ENCODE measurements at regions not wholly inside any gene's neighbourhood (a gene's known extent, or its start where the extent isn't known, plus 50 kb on each side); places are given as distances from the start of the nearest gene placed in this dataset.
A peak's percentile ranks its signal among the peaks of the same experiment; 100 is the strongest.

DNA sequence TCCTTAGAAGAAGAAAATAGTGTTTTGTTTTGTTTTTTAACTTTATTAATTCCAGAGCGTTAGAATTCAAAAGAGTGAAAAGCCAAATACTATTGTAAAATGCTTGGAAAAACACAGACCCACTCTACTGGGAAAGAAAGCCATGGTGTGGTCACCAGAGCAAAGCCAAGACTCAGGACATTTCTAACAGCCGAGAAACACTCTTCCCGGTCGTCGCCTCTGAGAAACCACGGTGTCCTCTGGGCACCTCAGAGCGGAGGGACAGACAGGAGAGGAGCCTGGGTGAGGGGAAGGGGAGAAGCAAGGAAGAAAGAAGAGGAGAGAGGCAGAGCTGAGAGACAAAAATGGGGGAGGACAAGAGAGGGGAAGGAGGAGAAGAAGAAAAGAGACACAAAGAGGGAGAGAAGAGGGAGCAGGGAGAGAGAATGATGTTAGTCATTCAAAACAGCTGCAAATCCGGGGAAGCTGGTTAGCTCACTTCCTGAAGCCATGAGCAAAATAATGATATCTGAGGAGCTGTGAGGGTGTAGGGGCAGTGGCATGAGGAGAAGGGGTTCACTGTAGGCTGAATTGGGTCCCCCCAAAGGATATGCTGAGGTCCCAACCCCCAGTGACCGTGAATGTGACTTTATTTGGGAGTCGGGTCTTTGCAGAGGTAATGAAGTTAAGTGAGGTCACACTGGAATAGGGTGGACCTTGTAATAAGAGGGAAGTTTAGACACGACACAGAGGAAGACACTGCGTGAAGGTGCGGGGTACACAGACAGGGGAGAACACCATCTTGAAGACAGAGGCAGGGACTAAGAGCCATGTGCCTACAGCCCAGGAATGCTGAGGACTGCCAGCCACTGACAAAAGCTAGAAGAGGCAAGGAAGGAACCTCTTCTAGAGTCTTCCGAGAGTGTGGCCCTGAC, 58.2 kb upstream of the DMRTB1 start:
- FAIRE-seq (no peak), DNase-seq (peak in 1 of 5 donors; percentile 20)
- Histone ChIP-seq H3K4me1 (ENCODE audit: control insufficient read depth in 2 of 3, insufficient read depth in 2 of 3, low read depth in 1 of 3, low read length in 3 of 3) (no peaks in the 10 kb centered on the region), H3K4me3 (ENCODE audit: low read length in 3 of 3) (no peak overlapping the region), H3K36me3 (ENCODE audit: control insufficient read depth in 2 of 3, insufficient read depth in 3 of 3, low read length in 3 of 3) (no peaks in the 10 kb centered on the region), H3K9me3 (ENCODE audit: control insufficient read depth in 2 of 3, insufficient read depth in 1 of 3, low read length in 3 of 3) (no peaks in the 10 kb centered on the region), H3K27me3 (ENCODE audit: control insufficient read depth, insufficient read depth, low read length) (no peaks in the 10 kb centered on the region), H3K9ac (ENCODE audit: low read length in 3 of 3) (no peak overlapping the region), H3K27ac (ENCODE audit: low read depth in 2 of 2, low read length in 2 of 2) (no peak overlapping the region)
- TF ChIP-seq, protein P1, sequence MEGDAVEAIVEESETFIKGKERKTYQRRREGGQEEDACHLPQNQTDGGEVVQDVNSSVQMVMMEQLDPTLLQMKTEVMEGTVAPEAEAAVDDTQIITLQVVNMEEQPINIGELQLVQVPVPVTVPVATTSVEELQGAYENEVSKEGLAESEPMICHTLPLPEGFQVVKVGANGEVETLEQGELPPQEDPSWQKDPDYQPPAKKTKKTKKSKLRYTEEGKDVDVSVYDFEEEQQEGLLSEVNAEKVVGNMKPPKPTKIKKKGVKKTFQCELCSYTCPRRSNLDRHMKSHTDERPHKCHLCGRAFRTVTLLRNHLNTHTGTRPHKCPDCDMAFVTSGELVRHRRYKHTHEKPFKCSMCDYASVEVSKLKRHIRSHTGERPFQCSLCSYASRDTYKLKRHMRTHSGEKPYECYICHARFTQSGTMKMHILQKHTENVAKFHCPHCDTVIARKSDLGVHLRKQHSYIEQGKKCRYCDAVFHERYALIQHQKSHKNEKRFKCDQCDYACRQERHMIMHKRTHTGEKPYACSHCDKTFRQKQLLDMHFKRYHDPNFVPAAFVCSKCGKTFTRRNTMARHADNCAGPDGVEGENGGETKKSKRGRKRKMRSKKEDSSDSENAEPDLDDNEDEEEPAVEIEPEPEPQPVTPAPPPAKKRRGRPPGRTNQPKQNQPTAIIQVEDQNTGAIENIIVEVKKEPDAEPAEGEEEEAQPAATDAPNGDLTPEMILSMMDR (IDR thresholded peaks at IDR 0.05; ENCODE audit: borderline replicate concordance, extremely low read depth, insufficient read depth): no peak
- intact Hi-C loops (cut with DNase I): no loop called here

DNA sequence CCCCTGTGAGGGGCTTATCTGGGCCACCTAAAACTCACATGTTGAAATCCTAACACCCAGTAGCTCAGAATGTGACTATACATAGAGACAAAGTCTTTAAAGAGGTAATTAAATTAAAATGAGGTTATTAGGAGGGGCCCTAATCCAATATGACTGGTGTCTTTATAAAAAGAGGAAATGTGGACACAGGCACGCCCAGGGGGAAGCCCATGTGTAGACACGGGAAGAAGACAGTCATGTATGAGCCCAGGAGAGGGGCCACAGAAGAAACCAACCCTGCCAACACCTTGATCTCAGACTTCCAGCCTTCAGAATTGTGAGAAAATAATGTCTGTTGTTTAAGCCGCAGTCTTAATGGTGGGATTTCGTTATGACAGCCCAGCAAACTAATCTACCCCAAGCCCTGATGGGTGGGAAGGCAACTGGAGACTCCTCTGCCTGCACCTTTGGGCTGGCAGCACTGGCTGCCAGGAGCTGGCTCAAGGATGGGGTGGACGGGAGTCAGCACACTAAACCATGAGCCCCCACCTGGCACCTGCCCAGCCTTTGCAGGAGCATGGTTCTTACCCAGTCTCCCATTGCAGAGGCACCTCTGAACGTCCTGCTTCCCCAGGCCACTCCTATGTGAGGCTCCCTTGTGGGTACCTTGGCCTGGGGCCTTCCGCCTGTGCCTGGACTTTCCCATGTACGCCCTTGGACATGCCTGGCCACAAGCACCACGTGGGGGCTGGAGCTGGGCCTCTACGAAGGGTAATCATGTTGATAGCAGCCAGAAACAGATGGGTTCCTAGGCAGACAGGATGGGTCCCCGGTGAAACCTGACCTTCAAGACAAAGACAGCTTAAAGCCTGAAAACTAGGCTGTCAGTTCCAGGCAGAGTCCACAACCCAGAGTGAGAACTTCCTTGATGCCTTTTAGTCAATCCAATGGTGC, 57.1 kb upstream of the DMRTB1 start:
- intact Hi-C loops (cut with DNase I): no loop called here
- FAIRE-seq (no peak), DNase-seq (peak in 1 of 5 donors; percentile 24)
- Histone ChIP-seq H3K9ac (ENCODE audit: low read length in 3 of 3) (no peak overlapping the region), H3K4me1 (ENCODE audit: control insufficient read depth in 2 of 3, insufficient read depth in 2 of 3, low read depth in 1 of 3, low read length in 3 of 3) (no peaks in the 10 kb centered on the region), H3K9me3 (ENCODE audit: control insufficient read depth in 2 of 3, insufficient read depth in 1 of 3, low read length in 3 of 3) (no peaks in the 10 kb centered on the region), H3K4me3 (ENCODE audit: low read length in 3 of 3) (no peak overlapping the region), H3K36me3 (ENCODE audit: control insufficient read depth in 2 of 3, insufficient read depth in 3 of 3, low read length in 3 of 3) (no peaks in the 10 kb centered on the region), H3K27me3 (ENCODE audit: control insufficient read depth, insufficient read depth, low read length) (no peaks in the 10 kb centered on the region), H3K27ac (ENCODE audit: low read depth in 2 of 2, low read length in 2 of 2) (no peak overlapping the region)
- TF ChIP-seq, protein P1 (IDR thresholded peaks at IDR 0.05; ENCODE audit: borderline replicate concordance, extremely low read depth, insufficient read depth): no peak

DNA sequence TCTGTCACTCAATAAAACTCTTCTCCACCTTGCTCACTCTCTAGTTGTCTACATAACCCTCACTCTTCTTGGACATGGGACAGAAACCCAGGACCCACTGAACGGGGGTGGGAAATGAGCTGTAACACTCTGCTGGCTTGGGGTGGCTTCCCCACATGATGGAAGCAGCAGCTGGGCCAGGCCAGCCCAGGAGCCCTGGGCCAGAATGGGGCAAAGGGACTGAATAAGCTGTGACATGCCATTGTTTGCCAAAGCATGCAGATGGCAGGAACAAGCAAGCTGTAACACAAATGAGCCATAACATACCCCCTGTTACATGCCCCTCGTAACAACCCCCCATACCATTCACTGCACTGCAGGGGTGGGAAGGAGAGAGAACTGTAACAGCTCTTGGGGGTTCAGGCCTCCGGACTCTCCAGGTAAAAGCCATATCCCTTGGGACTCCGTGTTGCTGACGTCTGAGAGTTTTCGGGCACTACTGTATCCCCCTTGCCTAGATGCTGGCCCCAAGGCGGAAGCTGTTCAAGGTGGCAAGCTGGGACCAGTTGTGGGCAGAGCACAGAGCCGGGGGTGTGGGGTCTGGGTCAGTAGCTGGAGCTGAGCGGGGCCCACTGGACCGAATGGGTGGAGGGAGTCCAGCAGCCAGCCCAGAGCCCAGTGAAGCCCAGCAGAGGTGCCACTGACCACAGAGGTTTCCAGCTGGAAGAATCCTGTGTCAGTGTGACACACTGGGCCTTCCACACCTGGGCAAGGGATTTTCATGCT, 56.1 kb upstream of the DMRTB1 start:
- peak in 1 of 5 donors; percentile 30 for DNase-seq
- H3K27me3 ChIP-seq (ENCODE audit: control insufficient read depth, insufficient read depth, low read length): no peaks in the 10 kb centered on the region
- intact Hi-C loops (cut with DNase I): no loop called here
- H3K4me3 ChIP-seq (ENCODE audit: low read length in 3 of 3): no peak overlapping the region
- H3K4me1 ChIP-seq (ENCODE audit: control insufficient read depth in 2 of 3, insufficient read depth in 2 of 3, low read depth in 1 of 3, low read length in 3 of 3): no peaks in the 10 kb centered on the region
- no peaks in the 10 kb centered on the region for H3K9me3 ChIP-seq (ENCODE audit: control insufficient read depth in 2 of 3, insufficient read depth in 1 of 3, low read length in 3 of 3)
- no peak overlapping the region for H3K9ac ChIP-seq (ENCODE audit: low read length in 3 of 3)
- no peak for FAIRE-seq
- no peak overlapping the region for H3K27ac ChIP-seq (ENCODE audit: low read depth in 2 of 2, low read length in 2 of 2)
- TF ChIP-seq, protein P1 (IDR thresholded peaks at IDR 0.05; ENCODE audit: borderline replicate concordance, extremely low read depth, insufficient read depth): no peak
- H3K36me3 ChIP-seq (ENCODE audit: control insufficient read depth in 2 of 3, insufficient read depth in 3 of 3, low read length in 3 of 3): no peaks in the 10 kb centered on the region
